Mammary epithelial cell (primary cell): ENCODE measurements at regions not wholly inside any gene's neighbourhood (a gene's known extent, or its start where the extent isn't known, plus 50 kb on each side); places are given as distances from the start of the nearest gene placed in this dataset.

Experiments
- EZH2 ChIP-seq: IDR thresholded peaks from 2 replicates; pipeline ENCODE4 v1.6.1; 2012; ENCODE audit warnings: low read length, inconsistent platforms, borderline replicate concordance
- TF ChIP-seq, protein P1 (sequence below), 2 donors: IDR thresholded peaks in 1 of 2; conservative IDR thresholded peaks in 1 of 2; 2 replicates each; pipeline ENCODE4 v1.5.1; 2011 to 2012; ENCODE audit warnings: inconsistent platforms in 2 of 2, low read length in 2 of 2, mild to moderate bottlenecking in 2 of 2, control low read depth in 1 of 2, low read depth in 1 of 2; ENCODE audit not compliant: insufficient read depth in 1 of 2; ENCODE audit errors: extremely low read depth in 1 of 2

DNA sequence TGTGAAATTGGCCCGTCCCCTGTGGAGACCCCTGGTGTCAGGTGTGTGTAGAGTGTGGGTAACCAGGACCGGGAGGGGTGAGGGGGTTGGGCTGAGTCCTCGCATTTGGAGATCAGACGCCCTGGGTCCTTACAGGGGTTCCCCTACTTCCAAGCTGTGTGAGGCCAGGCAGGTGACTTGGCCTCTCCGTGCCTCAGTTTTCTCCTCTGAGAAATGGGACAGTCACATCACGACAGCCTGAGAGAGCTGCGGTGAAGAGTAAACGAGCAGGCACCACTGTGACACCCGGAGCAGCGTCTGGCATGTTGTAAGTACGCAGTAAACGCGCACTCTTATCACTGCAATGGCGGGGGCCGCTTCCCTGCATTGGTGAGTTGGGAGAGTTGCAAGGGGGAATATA lies 152.5 kb upstream of the CIBAR2 start:
- TF ChIP-seq, protein P1, sequence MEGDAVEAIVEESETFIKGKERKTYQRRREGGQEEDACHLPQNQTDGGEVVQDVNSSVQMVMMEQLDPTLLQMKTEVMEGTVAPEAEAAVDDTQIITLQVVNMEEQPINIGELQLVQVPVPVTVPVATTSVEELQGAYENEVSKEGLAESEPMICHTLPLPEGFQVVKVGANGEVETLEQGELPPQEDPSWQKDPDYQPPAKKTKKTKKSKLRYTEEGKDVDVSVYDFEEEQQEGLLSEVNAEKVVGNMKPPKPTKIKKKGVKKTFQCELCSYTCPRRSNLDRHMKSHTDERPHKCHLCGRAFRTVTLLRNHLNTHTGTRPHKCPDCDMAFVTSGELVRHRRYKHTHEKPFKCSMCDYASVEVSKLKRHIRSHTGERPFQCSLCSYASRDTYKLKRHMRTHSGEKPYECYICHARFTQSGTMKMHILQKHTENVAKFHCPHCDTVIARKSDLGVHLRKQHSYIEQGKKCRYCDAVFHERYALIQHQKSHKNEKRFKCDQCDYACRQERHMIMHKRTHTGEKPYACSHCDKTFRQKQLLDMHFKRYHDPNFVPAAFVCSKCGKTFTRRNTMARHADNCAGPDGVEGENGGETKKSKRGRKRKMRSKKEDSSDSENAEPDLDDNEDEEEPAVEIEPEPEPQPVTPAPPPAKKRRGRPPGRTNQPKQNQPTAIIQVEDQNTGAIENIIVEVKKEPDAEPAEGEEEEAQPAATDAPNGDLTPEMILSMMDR (conservative IDR thresholded peaks at IDR 0.05 in 1 of 2, IDR thresholded peaks at IDR 0.05 in 1 of 2; ENCODE audit: extremely low read depth in 1 of 2, insufficient read depth in 1 of 2, low read depth in 1 of 2, low read length in 2 of 2) = no peak
- TF ChIP-seq EZH2 = no peak
